GM23338 (cell line): ENCODE measurements at regions not wholly inside any gene's neighbourhood (a gene's known extent, or its start where the extent isn't known, plus 50 kb on each side); places are given as distances from the start of the nearest gene placed in this dataset.

Source experiments
- ATAC-seq: fragments of 200-7000 bp; cut with Tn5 transposase; 3 replicates; pipeline ENCODE4 v1.9.1; 2020
- DNase-seq: peaks from one replicate; pipeline ENCODE4 v3.0.0-alpha.2; 2015; ENCODE audit warnings: low spot score
- H2AFZ ChIP-seq: fragments of 200-600 bp; sonication (generic); 2 replicates; pipeline ENCODE4 v1.8.0; 2016; ENCODE audit warnings: antibody characterized with exemption, mild to moderate bottlenecking, moderate library complexity
- H3F3A ChIP-seq: fragments of 200-600 bp; sonication (generic); replicated peaks from 2 replicates; pipeline ENCODE4 v1.8.0; 2017; ENCODE audit warnings: antibody characterized with exemption, mixed run types, low read depth
- H3K27ac ChIP-seq: fragments of 200-600 bp; sonication (generic); 2 replicates; pipeline ENCODE4 v1.6.1; 2016; ENCODE audit warnings: low read depth
- H3K27me3 ChIP-seq: fragments of 200-600 bp; sonication (generic); 2 replicates; pipeline ENCODE4 v1.8.0; 2016; ENCODE audit warnings: mild to moderate bottlenecking, mixed run types, moderate library complexity; ENCODE audit not compliant: insufficient read depth
- H3K36me3 ChIP-seq: fragments of 200-600 bp; sonication (generic); 2 replicates; pipeline ENCODE4 v1.8.0; 2016; ENCODE audit warnings: mild to moderate bottlenecking; ENCODE audit not compliant: insufficient read depth
- H3K4me1 ChIP-seq: fragments of 200-600 bp; sonication (generic); 2 replicates; pipeline ENCODE4 v1.8.0; 2016; ENCODE audit warnings: mild to moderate bottlenecking, moderate library complexity; ENCODE audit not compliant: insufficient read depth
- H3K4me2 ChIP-seq: fragments of 200-600 bp; sonication (generic); 2 replicates; pipeline ENCODE4 v1.7.1; 2017; ENCODE audit warnings: mixed run types
- H3K4me3 ChIP-seq: fragments of 200-600 bp; sonication (generic); 2 replicates; pipeline ENCODE4 v1.6.1; 2016; ENCODE audit warnings: mixed run types
- H3K79me2 ChIP-seq: fragments of 200-600 bp; sonication (generic); replicated peaks from 2 replicates; pipeline ENCODE4 v1.8.0; 2017; ENCODE audit warnings: mild to moderate bottlenecking; ENCODE audit not compliant: insufficient read depth
- H3K9me2 ChIP-seq: fragments of 200-600 bp; sonication (generic); 2 replicates; pipeline ENCODE4 v1.8.0; 2017; ENCODE audit not compliant: insufficient read depth
- H4K20me1 ChIP-seq: fragments of 200-600 bp; sonication (generic); replicated peaks from 2 replicates; pipeline ENCODE4 v1.8.0; 2017; ENCODE audit warnings: mild to moderate bottlenecking; ENCODE audit not compliant: insufficient read depth
- H3K27ac Mint-ChIP-seq: 2 replicates; pipeline ENCODE4 v1.8.0; 2020; ENCODE audit warnings: inconsistent platforms, mild to moderate bottlenecking, moderate library complexity, mixed read lengths
- H3K27me3 Mint-ChIP-seq: 3 replicates; pipeline ENCODE4 v1.8.0; 2022; ENCODE audit warnings: low read depth, mild to moderate bottlenecking, moderate library complexity, mixed read lengths, inconsistent platforms; ENCODE audit not compliant: insufficient read depth, poor library complexity
- H3K36me3 Mint-ChIP-seq: 3 replicates; pipeline ENCODE4 v1.8.0; 2021; ENCODE audit warnings: low read depth, mild to moderate bottlenecking, inconsistent platforms, moderate library complexity, mixed read lengths
- H3K4me1 Mint-ChIP-seq: 3 replicates; pipeline ENCODE4 v1.8.0; 2020; ENCODE audit warnings: mild to moderate bottlenecking, inconsistent platforms, mixed read lengths
- H3K4me3 Mint-ChIP-seq: 3 replicates; pipeline ENCODE4 v1.8.0; 2021; ENCODE audit warnings: moderate library complexity, mild to moderate bottlenecking, inconsistent platforms, mixed read lengths
- H3K9me3 Mint-ChIP-seq: 3 replicates; pipeline ENCODE4 v1.8.0; 2020; ENCODE audit warnings: moderate library complexity, mild to moderate bottlenecking, inconsistent platforms, mixed read lengths
- EZH2 ChIP-seq: fragments of 200-600 bp; sonication (generic); IDR thresholded peaks from one replicate; pipeline ENCODE4 v1.8.0; 2017; ENCODE audit warnings: antibody characterized with exemption, mild to moderate bottlenecking, low read depth; ENCODE audit not compliant: unreplicated experiment
- EZH2phosphoT487 ChIP-seq: fragments of 200-600 bp; sonication (generic); IDR thresholded peaks from one replicate; pipeline ENCODE4 v1.8.1; 2018; ENCODE audit warnings: antibody characterized with exemption; ENCODE audit not compliant: unreplicated experiment
- NANOG ChIP-seq: IDR thresholded peaks from 2 replicates; pipeline ENCODE4 v1.6.1; 2016; ENCODE audit warnings: antibody characterized with exemption, borderline replicate concordance
- STAT1 ChIP-seq: IDR thresholded peaks from one replicate; pipeline ENCODE4 v1.6.1; 2016; ENCODE audit warnings: antibody characterized with exemption; ENCODE audit not compliant: unreplicated experiment
- ZNF331 ChIP-seq: fragments of 250-450 bp; sonication (Bioruptor Pico); IDR thresholded peaks from 2 replicates; pipeline ENCODE4 v1.5.0; 2020; ENCODE audit warnings: low read depth, mild to moderate bottlenecking, moderate library complexity
- TF ChIP-seq, protein P1 (sequence below): IDR thresholded peaks from 2 replicates; pipeline ENCODE4 v1.6.1; 2016; ENCODE audit warnings: antibody characterized with exemption
- TF ChIP-seq, protein P2 (sequence below): IDR thresholded peaks from one replicate; pipeline ENCODE4 v1.6.1; 2018; ENCODE audit warnings: antibody characterized with exemption; ENCODE audit not compliant: unreplicated experiment

DNA sequence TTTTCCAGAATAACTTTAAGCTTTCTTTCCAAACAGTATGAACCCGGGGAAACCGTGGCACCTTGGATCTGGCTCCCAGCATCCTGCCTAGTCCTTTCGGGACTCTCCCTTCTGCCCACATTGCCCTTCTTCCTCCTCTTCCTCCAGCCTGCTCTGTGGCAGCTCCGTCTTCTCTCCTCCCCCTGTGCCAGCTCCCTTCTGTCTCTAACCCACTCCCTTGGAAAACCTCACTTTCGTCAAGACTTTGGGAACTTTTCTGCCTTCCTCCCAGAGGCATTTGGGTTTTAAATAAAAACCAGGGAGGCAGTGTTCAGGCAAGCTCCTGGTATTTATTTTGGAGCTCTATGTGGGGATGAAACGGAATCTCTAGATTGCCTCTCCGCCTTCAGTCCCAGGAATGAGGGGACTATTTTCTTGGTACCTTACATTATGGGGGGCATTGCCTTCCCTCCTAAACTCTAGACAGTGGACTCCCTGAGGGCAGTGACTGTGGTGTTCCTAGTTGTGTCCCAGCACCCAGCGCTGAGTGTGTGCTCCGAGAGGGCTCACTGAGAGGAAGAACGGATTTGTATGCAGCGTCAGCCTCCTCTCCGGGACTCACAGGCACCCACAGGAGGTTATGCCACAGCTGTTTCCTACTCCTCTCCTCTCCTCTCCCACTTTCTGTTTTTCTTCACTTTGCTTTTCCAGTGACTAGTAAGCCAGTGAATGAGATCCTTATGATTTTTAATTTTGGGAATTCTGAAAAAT, 105.4 kb upstream of the MRPS22 start:
- Histone ChIP-seq H3K4me2 (no peak overlapping the region), H3K79me2 (no peaks in the 10 kb centered on the region), H2AFZ (peak overlapping the region; percentile 65; the same call in 1 of the 2 replicates), H3K27ac (no peak overlapping the region), H3K4me3 (no peak overlapping the region), H3K9me2 (no peaks in the 10 kb centered on the region), H3K27me3 (no peaks in the 10 kb centered on the region), H4K20me1 (no peaks in the 10 kb centered on the region), H3F3A (no peaks in the 10 kb centered on the region), H3K36me3 (no peaks in the 10 kb centered on the region), H3K4me1 (no peaks in the 10 kb centered on the region)
- Mint-ChIP-seq H3K27me3 (peaks cover 9% of the 10 kb centered on the region), H3K4me1 (peaks cover 4% of the 10 kb centered on the region; the same call in 1 of the 3 replicates), H3K27ac (no peak overlapping the region), H3K36me3 (no peaks in the 10 kb centered on the region), H3K4me3 (no peak overlapping the region), H3K9me3 (no peaks in the 10 kb centered on the region)
- peak; percentile 11 for DNase-seq
- peak; percentile 74 for ATAC-seq
- TF ChIP-seq, protein P1, sequence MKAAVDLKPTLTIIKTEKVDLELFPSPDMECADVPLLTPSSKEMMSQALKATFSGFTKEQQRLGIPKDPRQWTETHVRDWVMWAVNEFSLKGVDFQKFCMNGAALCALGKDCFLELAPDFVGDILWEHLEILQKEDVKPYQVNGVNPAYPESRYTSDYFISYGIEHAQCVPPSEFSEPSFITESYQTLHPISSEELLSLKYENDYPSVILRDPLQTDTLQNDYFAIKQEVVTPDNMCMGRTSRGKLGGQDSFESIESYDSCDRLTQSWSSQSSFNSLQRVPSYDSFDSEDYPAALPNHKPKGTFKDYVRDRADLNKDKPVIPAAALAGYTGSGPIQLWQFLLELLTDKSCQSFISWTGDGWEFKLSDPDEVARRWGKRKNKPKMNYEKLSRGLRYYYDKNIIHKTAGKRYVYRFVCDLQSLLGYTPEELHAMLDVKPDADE, result no peak
- TF ChIP-seq ZNF331 (CRISPR knock-in tag) (no peak), EZH2 (no peak)

DNA sequence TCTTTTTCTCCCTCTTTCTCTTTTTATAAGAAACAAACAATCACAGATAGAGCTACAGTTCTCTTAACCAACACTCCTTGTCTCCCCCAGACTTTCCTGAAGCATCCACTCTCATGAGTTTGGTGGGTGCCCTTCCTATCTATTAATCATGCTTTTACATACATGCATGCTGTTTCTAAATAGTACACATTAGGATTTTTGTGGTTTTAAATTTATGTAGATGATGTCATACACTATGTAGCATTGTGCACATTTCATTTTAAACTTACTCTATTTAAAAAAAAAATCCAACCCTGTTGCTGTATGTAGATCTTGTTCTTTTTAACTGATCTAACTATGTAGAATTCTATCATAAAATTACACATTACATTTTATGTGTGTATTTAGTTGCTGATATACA, 104.3 kb upstream of the MRPS22 start:
- no peak for ATAC-seq
- Mint-ChIP-seq H3K9me3 (no peaks in the 10 kb centered on the region), H3K4me3 (no peak overlapping the region), H3K36me3 (no peaks in the 10 kb centered on the region), H3K27me3 (peaks cover 9% of the 10 kb centered on the region), H3K4me1 (no peaks in the 10 kb centered on the region), H3K27ac (no peak overlapping the region)
- no peaks in the 10 kb centered on the region for H4K20me1 ChIP-seq
- H2AFZ ChIP-seq, result no peak overlapping the region
- H3K9me2 ChIP-seq, result no peaks in the 10 kb centered on the region
- no peak for TF ChIP-seq ZNF331 (CRISPR knock-in tag)
- no peak for TF ChIP-seq STAT1
- TF ChIP-seq EZH2, result no peak
- TF ChIP-seq, protein P1, result no peak
- no peak for TF ChIP-seq EZH2phosphoT487
- TF ChIP-seq NANOG, result no peak
- TF ChIP-seq, protein P2, sequence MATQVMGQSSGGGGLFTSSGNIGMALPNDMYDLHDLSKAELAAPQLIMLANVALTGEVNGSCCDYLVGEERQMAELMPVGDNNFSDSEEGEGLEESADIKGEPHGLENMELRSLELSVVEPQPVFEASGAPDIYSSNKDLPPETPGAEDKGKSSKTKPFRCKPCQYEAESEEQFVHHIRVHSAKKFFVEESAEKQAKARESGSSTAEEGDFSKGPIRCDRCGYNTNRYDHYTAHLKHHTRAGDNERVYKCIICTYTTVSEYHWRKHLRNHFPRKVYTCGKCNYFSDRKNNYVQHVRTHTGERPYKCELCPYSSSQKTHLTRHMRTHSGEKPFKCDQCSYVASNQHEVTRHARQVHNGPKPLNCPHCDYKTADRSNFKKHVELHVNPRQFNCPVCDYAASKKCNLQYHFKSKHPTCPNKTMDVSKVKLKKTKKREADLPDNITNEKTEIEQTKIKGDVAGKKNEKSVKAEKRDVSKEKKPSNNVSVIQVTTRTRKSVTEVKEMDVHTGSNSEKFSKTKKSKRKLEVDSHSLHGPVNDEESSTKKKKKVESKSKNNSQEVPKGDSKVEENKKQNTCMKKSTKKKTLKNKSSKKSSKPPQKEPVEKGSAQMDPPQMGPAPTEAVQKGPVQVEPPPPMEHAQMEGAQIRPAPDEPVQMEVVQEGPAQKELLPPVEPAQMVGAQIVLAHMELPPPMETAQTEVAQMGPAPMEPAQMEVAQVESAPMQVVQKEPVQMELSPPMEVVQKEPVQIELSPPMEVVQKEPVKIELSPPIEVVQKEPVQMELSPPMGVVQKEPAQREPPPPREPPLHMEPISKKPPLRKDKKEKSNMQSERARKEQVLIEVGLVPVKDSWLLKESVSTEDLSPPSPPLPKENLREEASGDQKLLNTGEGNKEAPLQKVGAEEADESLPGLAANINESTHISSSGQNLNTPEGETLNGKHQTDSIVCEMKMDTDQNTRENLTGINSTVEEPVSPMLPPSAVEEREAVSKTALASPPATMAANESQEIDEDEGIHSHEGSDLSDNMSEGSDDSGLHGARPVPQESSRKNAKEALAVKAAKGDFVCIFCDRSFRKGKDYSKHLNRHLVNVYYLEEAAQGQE, result no peak
- no peaks in the 10 kb centered on the region for H3F3A ChIP-seq
- H3K79me2 ChIP-seq, result no peaks in the 10 kb centered on the region
- no peaks in the 10 kb centered on the region for H3K27me3 ChIP-seq
- H3K4me2 ChIP-seq, result no peak overlapping the region
- DNase-seq, result no peak
- no peaks in the 10 kb centered on the region for H3K36me3 ChIP-seq
- no peak overlapping the region for H3K4me3 ChIP-seq
- no peak overlapping the region for H3K27ac ChIP-seq
- H3K4me1 ChIP-seq, result no peaks in the 10 kb centered on the region
